Neural progenitor cell (in vitro differentiated cells): ENCODE measurements at regions not wholly inside any gene's neighbourhood (a gene's known extent, or its start where the extent isn't known, plus 50 kb on each side); places are given as distances from the start of the nearest gene placed in this dataset.

Source experiments
- DNase-seq: peaks from one replicate; pipeline ENCODE4 v3.0.0-alpha.2; 2016; ENCODE audit warnings: low spot score
- H2AFZ ChIP-seq: fragments of 200-600 bp; sonication (generic); replicated peaks from 2 replicates; pipeline ENCODE4 v1.6.1; 2016; ENCODE audit warnings: antibody characterized with exemption
- H3F3A ChIP-seq: fragments of 200-600 bp; sonication (generic); 2 replicates; pipeline ENCODE4 v1.6.1; 2016; ENCODE audit warnings: antibody characterized with exemption, low read depth
- H3K27ac ChIP-seq: fragments of 200-600 bp; sonication (generic); 2 replicates; pipeline ENCODE4 v1.5.1; 2016; ENCODE audit warnings: mild to moderate bottlenecking
- H3K27me3 ChIP-seq: fragments of 200-600 bp; sonication (generic); 2 replicates; pipeline ENCODE4 v1.6.1; 2016; ENCODE audit warnings: mild to moderate bottlenecking, moderate library complexity
- H3K36me3 ChIP-seq: fragments of 200-600 bp; sonication (generic); 2 replicates; pipeline ENCODE4 v1.5.1; 2016
- H3K4me1 ChIP-seq: fragments of 200-600 bp; sonication (generic); 2 replicates; pipeline ENCODE4 v1.6.1; 2016; ENCODE audit warnings: mixed run types
- H3K4me2 ChIP-seq: fragments of 200-600 bp; sonication (generic); 2 replicates; pipeline ENCODE4 v1.6.1; 2016
- H3K4me3 ChIP-seq: fragments of 200-600 bp; sonication (generic); 2 replicates; pipeline ENCODE4 v1.5.1; 2016
- H3K79me2 ChIP-seq: fragments of 200-600 bp; sonication (generic); 2 replicates; pipeline ENCODE4 v1.6.1; 2016; ENCODE audit warnings: low read depth
- H3K9ac ChIP-seq: fragments of 200-600 bp; sonication (generic); 2 replicates; pipeline ENCODE4 v1.6.1; 2016
- H3K9me3 ChIP-seq: fragments of 200-600 bp; sonication (generic); 2 replicates; pipeline ENCODE4 v1.5.1; 2016; ENCODE audit warnings: low read depth
- H4K20me1 ChIP-seq: fragments of 200-600 bp; sonication (generic); 2 replicates; pipeline ENCODE4 v1.6.1; 2016; ENCODE audit warnings: low read depth
- H3K27ac Mint-ChIP-seq: 3 replicates; pipeline ENCODE4 v1.8.0; 2021; ENCODE audit warnings: mixed read lengths
- H3K27me3 Mint-ChIP-seq: 2 replicates; pipeline ENCODE4 v1.8.0; 2022; ENCODE audit warnings: low read depth, mild to moderate bottlenecking, inconsistent platforms, moderate library complexity, mixed read lengths; ENCODE audit not compliant: insufficient read depth
- H3K36me3 Mint-ChIP-seq: 3 replicates; pipeline ENCODE4 v1.8.0; 2021; ENCODE audit warnings: mixed read lengths
- H3K4me1 Mint-ChIP-seq: 3 replicates; pipeline ENCODE4 v1.8.0; 2021; ENCODE audit warnings: mixed read lengths
- H3K4me3 Mint-ChIP-seq: 3 replicates; pipeline ENCODE4 v1.8.0; 2021; ENCODE audit warnings: mild to moderate bottlenecking, moderate library complexity, mixed read lengths
- H3K9me3 Mint-ChIP-seq: 3 replicates; pipeline ENCODE4 v1.8.0; 2020; ENCODE audit warnings: mixed read lengths
- CTCF ChIP-seq: fragments of 200-600 bp; sonication (generic); IDR thresholded peaks from 2 replicates; pipeline ENCODE4 v1.5.1; 2017; ENCODE audit warnings: antibody characterized with exemption, mild to moderate bottlenecking
- EZH2 ChIP-seq: fragments of 200-600 bp; sonication (generic); IDR thresholded peaks from 2 replicates; pipeline ENCODE4 v1.6.1; 2017; ENCODE audit warnings: antibody characterized with exemption, mild to moderate bottlenecking, moderate library complexity
- EZH2phosphoT487 ChIP-seq: fragments of 200-600 bp; sonication (generic); IDR thresholded peaks from 2 replicates; pipeline ENCODE4 v1.6.1; 2017; ENCODE audit warnings: antibody characterized with exemption

DNA sequence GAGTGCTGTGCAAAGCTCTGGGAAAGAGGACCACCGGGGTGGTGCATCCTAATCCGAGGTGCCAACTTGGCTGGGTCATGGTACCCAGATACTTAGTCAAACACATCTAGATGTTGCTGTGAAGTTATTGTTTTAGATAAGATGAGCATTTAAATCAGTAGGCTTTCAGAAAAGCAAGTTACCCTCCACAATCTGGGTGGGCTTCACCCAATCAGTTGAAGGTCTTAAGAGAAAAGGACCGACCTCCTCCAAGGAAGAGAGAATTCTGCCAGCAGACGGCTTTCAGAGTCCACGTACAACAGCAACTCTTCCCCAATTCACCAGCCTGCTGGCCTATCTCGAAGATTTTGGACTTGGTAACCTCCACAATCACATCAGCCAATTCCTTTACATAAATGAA lies 338.1 kb downstream of the C16orf95 start:
- H4K20me1 ChIP-seq, result no peaks in the 10 kb centered on the region
- no peak overlapping the region for H3K27ac ChIP-seq
- no peak overlapping the region for H3K4me3 Mint-ChIP-seq
- H3K4me2 ChIP-seq, result no peak overlapping the region
- no peaks in the 10 kb centered on the region for H3K4me1 ChIP-seq
- H3K9me3 Mint-ChIP-seq, result no peaks in the 10 kb centered on the region
- no peak for DNase-seq
- no peak for TF ChIP-seq EZH2phosphoT487
- TF ChIP-seq CTCF, result no peak
- TF ChIP-seq EZH2, result no peak
- no peaks in the 10 kb centered on the region for H3F3A ChIP-seq
- no peaks in the 10 kb centered on the region for H3K27me3 ChIP-seq
- no peak overlapping the region for H2AFZ ChIP-seq
- H3K27me3 Mint-ChIP-seq, result peaks cover 9% of the 10 kb centered on the region
- no peak overlapping the region for H3K27ac Mint-ChIP-seq
- peaks cover 7% of the 10 kb centered on the region for H3K4me1 Mint-ChIP-seq
- H3K79me2 ChIP-seq, result no peaks in the 10 kb centered on the region
- no peak overlapping the region for H3K4me3 ChIP-seq
- no peaks in the 10 kb centered on the region for H3K36me3 Mint-ChIP-seq
- H3K9ac ChIP-seq, result no peak overlapping the region
- H3K9me3 ChIP-seq, result no peaks in the 10 kb centered on the region
- no peaks in the 10 kb centered on the region for H3K36me3 ChIP-seq

- H3K36me3 ChIP-seq, result no peaks in the 10 kb centered on the region
- peaks cover 17% of the 10 kb centered on the region for H3K27me3 Mint-ChIP-seq
- no peak overlapping the region for H3K9ac ChIP-seq
- H3K9me3 Mint-ChIP-seq, result no peaks in the 10 kb centered on the region
- H3K4me2 ChIP-seq, result no peak overlapping the region
- peaks cover 3% of the 10 kb centered on the region for H3K4me1 ChIP-seq
- no peaks in the 10 kb centered on the region for H3K36me3 Mint-ChIP-seq
- H3K9me3 ChIP-seq, result no peaks in the 10 kb centered on the region
- no peak for DNase-seq
- H3K27ac Mint-ChIP-seq, result no peak overlapping the region
- H3K27ac ChIP-seq, result no peak overlapping the region
- no peak for TF ChIP-seq CTCF
- TF ChIP-seq EZH2, result no peak
- TF ChIP-seq EZH2phosphoT487, result no peak
- no peaks in the 10 kb centered on the region for H3K79me2 ChIP-seq
- no peak overlapping the region for H3K4me3 Mint-ChIP-seq
- H3K4me1 Mint-ChIP-seq, result peaks cover 6% of the 10 kb centered on the region
- no peaks in the 10 kb centered on the region for H4K20me1 ChIP-seq
- no peak overlapping the region for H2AFZ ChIP-seq
- peaks cover 3% of the 10 kb centered on the region for H3F3A ChIP-seq
- H3K27me3 ChIP-seq, result no peaks in the 10 kb centered on the region
- H3K4me3 ChIP-seq, result no peak overlapping the region
These were observed 337.1 kb downstream of the C16orf95 start for GRCh38 chr16:86979984-86980553.

- Histone ChIP-seq H3F3A (peaks cover 9% of the 10 kb centered on the region), H4K20me1 (no peaks in the 10 kb centered on the region), H3K9me3 (no peaks in the 10 kb centered on the region), H3K27me3 (no peaks in the 10 kb centered on the region), H3K36me3 (no peaks in the 10 kb centered on the region), H3K4me3 (no peak overlapping the region), H3K27ac (no peak overlapping the region), H3K79me2 (no peaks in the 10 kb centered on the region), H2AFZ (no peak overlapping the region), H3K4me1 (peaks cover 9% of the 10 kb centered on the region), H3K4me2 (no peak overlapping the region), H3K9ac (no peak overlapping the region)
- H3K36me3 Mint-ChIP-seq, result no peaks in the 10 kb centered on the region
- H3K4me1 Mint-ChIP-seq, result peaks cover under 1% of the 10 kb centered on the region
- no peak overlapping the region for H3K27ac Mint-ChIP-seq
- TF ChIP-seq EZH2phosphoT487, result no peak
- H3K4me3 Mint-ChIP-seq, result no peak overlapping the region
- no peak for DNase-seq
- H3K9me3 Mint-ChIP-seq, result no peaks in the 10 kb centered on the region
- H3K27me3 Mint-ChIP-seq, result peaks cover 17% of the 10 kb centered on the region
These were observed 336.5 kb downstream of the C16orf95 start for GRCh38 chr16:86980644-86981043.

DNA sequence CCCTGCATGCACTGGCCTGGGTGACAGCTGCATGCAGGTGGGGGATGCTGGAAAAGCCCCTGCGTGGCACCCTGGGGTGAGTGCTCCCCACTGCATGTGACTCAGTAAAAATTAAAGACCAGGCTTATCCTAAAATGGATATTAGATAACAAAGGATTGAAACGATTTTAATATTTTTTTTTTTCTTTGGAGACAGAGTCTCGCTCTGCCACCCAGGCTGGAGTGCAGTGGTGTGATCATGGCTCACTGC lies 334.9 kb downstream of the C16orf95 start:
- H3K4me1 Mint-ChIP-seq, result no peaks in the 10 kb centered on the region
- no peaks in the 10 kb centered on the region for H3K27me3 ChIP-seq
- H3K79me2 ChIP-seq, result no peaks in the 10 kb centered on the region
- peaks cover 22% of the 10 kb centered on the region for H3K27me3 Mint-ChIP-seq
- no peak overlapping the region for H3K9ac ChIP-seq
- H3K9me3 ChIP-seq, result no peaks in the 10 kb centered on the region
- H3K4me1 ChIP-seq, result peaks cover 9% of the 10 kb centered on the region
- H3F3A ChIP-seq, result peaks cover 10% of the 10 kb centered on the region
- H3K4me3 ChIP-seq, result no peak overlapping the region
- no peaks in the 10 kb centered on the region for H3K36me3 ChIP-seq
- TF ChIP-seq EZH2, result no peak
- TF ChIP-seq CTCF, result no peak
- TF ChIP-seq EZH2phosphoT487, result no peak
- H3K4me2 ChIP-seq, result no peak overlapping the region
- H3K9me3 Mint-ChIP-seq, result peaks cover 2% of the 10 kb centered on the region
- DNase-seq, result no peak
- no peak overlapping the region for H3K27ac ChIP-seq
- H3K4me3 Mint-ChIP-seq, result no peak overlapping the region
- no peaks in the 10 kb centered on the region for H4K20me1 ChIP-seq
- no peak overlapping the region for H2AFZ ChIP-seq
- no peak overlapping the region for H3K27ac Mint-ChIP-seq
- no peaks in the 10 kb centered on the region for H3K36me3 Mint-ChIP-seq
